ENCODE measurements at regions not wholly inside any gene's neighbourhood (a gene's known extent, or its start where the extent isn't known, plus 50 kb on each side); places are given as distances from the start of the nearest gene placed in this dataset.
"Not testable (repeated sequence)": the region's sequence is repeated elsewhere in the genome, so short reads cannot be mapped to it uniquely, and the experiment has no call there.

- peak; percentile 80 for DNase-seq (ENCODE audit: extremely low read depth, low read depth)
Measured at GRCh38 chr7:69526570-69526969, 71.7 kb upstream of the AUTS2 start.

DNA sequence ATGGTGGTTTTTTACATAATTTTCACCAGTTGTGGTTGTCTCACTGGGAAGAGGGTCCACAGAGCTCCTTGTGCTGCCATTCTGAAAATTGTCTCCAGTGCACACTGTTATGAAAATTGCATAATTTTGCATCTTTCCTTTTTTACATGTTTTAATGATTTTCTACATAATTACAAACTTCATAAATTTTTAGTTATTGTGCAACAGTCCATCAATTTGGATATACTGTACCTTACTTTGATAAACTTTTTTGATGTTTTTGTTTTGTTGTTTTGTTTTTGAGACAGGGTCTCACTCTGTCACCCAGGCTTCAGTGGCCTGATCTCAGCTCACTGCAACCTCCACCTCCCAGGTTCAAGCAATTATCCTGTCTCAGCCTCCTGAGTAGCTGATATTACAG is 70.6 kb upstream of the AUTS2 start:
- DNase-seq (ENCODE audit: extremely low read depth, low read depth), result no peak

- no peak for DNase-seq (ENCODE audit: extremely low read depth, low read depth)
Measured at GRCh38 chr7:69531050-69531449, 67.2 kb upstream of the AUTS2 start.

- no peak for DNase-seq (ENCODE audit: extremely low read depth, low read depth)
Measured at GRCh38 chr7:69534461-69535041, 63.7 kb upstream of the AUTS2 start.

DNA sequence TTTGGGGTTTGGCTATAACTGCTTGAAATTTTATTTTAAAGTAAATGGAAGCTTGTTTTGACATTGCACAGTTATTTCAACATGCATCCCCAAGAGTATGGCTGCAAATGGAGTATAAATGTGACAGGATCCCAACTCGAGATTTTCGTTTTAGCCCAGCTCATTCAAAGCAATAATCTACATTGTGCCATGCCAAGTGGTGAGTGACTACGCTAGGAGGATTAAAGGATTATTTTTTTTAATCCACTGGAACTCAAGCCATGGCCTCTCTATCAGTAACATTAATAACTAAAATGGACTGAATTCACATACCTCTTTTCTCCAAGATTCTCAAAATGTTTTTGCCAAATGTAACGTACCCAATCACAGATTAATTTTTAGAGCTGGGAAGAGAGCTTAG is 60.6 kb upstream of the AUTS2 start:
- DNase-seq (ENCODE audit: extremely low read depth, low read depth), result no peak

DNA sequence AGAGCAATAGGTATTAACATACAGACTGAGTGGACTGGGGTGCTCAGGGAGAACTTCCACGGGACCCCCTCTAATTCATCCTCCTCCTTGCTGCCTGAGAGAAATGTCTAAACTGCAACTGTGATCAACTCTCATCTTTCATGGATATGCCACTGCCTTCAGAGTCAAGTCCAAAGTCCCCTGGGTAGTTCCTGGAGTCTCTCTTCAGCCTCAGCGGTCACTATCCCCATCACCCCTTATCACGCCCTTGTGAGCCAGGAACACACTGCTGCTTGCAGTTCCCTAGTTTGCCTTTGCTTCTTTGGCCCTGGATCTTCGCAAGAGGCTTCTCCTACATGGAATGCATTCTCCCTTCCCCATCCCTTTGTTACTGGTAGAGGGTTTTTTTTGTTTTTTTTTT is 58.7 kb upstream of the AUTS2 start:
- no peak for DNase-seq (ENCODE audit: extremely low read depth, low read depth)

- DNase-seq (ENCODE audit: extremely low read depth, low read depth), result no peak
Measured at GRCh38 chr7:69540287-69540686, 58.0 kb upstream of the AUTS2 start.

DNA sequence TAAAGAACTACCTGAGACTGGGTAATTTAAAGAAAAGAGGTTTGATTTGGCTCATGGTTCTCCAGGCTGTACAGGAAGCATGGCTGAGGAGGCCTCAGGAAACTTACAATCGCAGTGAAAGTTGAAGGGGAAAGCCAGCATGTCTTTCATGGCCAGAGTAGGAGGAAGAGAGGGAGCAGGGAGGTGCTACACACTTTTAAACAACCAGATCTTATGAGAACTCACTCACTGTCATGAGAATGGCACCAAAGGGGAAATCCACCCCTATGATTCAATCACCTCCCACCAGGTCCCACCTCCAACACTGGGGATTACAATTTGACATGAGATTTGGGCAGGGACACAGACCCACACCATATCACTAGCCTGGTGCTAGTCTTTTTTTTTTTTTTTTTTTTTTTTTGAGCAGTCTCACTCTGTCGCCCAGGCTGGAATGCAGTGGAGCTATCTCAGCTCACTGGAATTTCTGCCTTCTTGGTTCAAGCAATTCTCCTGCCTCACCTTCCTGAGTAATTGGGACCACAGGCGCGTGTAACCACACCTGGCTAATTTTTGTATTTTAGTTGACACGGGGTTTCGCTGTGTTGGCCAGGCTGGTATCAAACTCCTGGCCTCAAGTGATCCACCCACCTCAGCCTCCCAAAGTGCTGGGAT is 56.4 kb upstream of the AUTS2 start:
- DNase-seq (ENCODE audit: extremely low read depth, low read depth), result not testable (repeated sequence)

- no peak for DNase-seq (ENCODE audit: extremely low read depth, low read depth)
Measured at GRCh38 chr7:69545175-69545574, 53.1 kb upstream of the AUTS2 start.

Small RNAs in the stretch of these regions (small RNA-seq; reads per million reads assigned to genes)
- gene MTATP6P21 (0 reads per million in 2 experiments), gene RF00019 (0 reads per million in 2 experiments), gene RNA5SP231 (0 reads per million in 2 experiments), gene RNU6-229P (0 reads per million in 2 experiments), gene RNU6-832P (0 reads per million in 2 experiments)

All from NCI-H460 (cell line).